ENCODE measurements at regions not wholly inside any gene's neighbourhood (a gene's known extent, or its start where the extent isn't known, plus 50 kb on each side); places are given as distances from the start of the nearest gene placed in this dataset.

- Histone ChIP-seq H3K4me3 (ENCODE audit: low read depth, low read length) (no peak overlapping the region), H3K27ac (ENCODE audit: extremely low read depth, low read depth, low read length) (no peak overlapping the region), H3K36me3 (ENCODE audit: control insufficient read depth in 2 of 2, insufficient read depth in 1 of 2, low read length in 2 of 2) (no peaks in the 10 kb centered on the region), H3K4me1 (ENCODE audit: control insufficient read depth, insufficient read depth, low read length) (no peaks in the 10 kb centered on the region), H3K9me3 (ENCODE audit: control insufficient read depth, insufficient read depth, low read depth, low read length) (no peaks in the 10 kb centered on the region)
- CTCF ChIA-PET = interaction anchor here (0.6 kb wide), 1 partner anchor 289 kb away, joined by 3 read pairs; no protein-coding TSS in a partner anchor
- POLR2A ChIA-PET = no interaction called here
- no peak for TF ChIP-seq PBX3 (CRISPR knock-in tag; IDR thresholded peaks at IDR 0.05)
- TF ChIP-seq ZNF704 (tag by site-specific recombination; IDR thresholded peaks at IDR 0.05) = no peak
Observed at GRCh38 chr2:122080871-122081270, 325.4 kb downstream of the TSN start.

- CTCF ChIA-PET = no interaction called here
Observed at GRCh38 chr2:122081751-122082150, 326.3 kb downstream of the TSN start.

GRCh38 chr2:122083256-122084048 lies 328.0 kb downstream of the TSN start:
- H3K27ac ChIP-seq (ENCODE audit: extremely low read depth, low read depth, low read length) = no peak overlapping the region
- H3K4me3 ChIP-seq (ENCODE audit: low read depth, low read length) = no peak overlapping the region
- H3K9me3 ChIP-seq (ENCODE audit: control insufficient read depth, insufficient read depth, low read depth, low read length) = no peaks in the 10 kb centered on the region
- H3K4me1 ChIP-seq (ENCODE audit: control insufficient read depth, insufficient read depth, low read length) = no peaks in the 10 kb centered on the region
- ChIA-PET CTCF (no interaction called here), POLR2A (interaction anchor here (0.6 kb wide), 1 partner anchor 194 kb away, joined by 7 read pairs; no protein-coding TSS in a partner anchor)
- no peaks in the 10 kb centered on the region for H3K36me3 ChIP-seq (ENCODE audit: control insufficient read depth in 2 of 2, insufficient read depth in 1 of 2, low read length in 2 of 2)
- TF ChIP-seq PBX3 (CRISPR knock-in tag; IDR thresholded peaks at IDR 0.05) = no peak
- no peak for TF ChIP-seq ZNF768 (tag by site-specific recombination; IDR thresholded peaks at IDR 0.05)
- TF ChIP-seq ZNF324 (tag by site-specific recombination; IDR thresholded peaks at IDR 0.05) = no peak
- TF ChIP-seq ZSCAN23 (tag by site-specific recombination; IDR thresholded peaks at IDR 0.05) = no peak
- no peak for TF ChIP-seq ZNF292 (tag by site-specific recombination; IDR thresholded peaks at IDR 0.05; ENCODE audit: borderline replicate concordance, low read depth)
- no peak for TF ChIP-seq ZNF24 (tag by site-specific recombination; IDR thresholded peaks at IDR 0.05)
- TF ChIP-seq ZNF843 (tag by site-specific recombination; IDR thresholded peaks at IDR 0.05) = no peak
- TF ChIP-seq KLF1 (tag by site-specific recombination; IDR thresholded peaks at IDR 0.05) = no peak
- TF ChIP-seq ZNF133 (tag by site-specific recombination; IDR thresholded peaks at IDR 0.05) = no peak
- TF ChIP-seq ZNF488 (tag by site-specific recombination; IDR thresholded peaks at IDR 0.05) = no peak
- no peak for TF ChIP-seq PRDM1 (tag by site-specific recombination; IDR thresholded peaks at IDR 0.05)
- TF ChIP-seq ZNF426 (tag by site-specific recombination; IDR thresholded peaks at IDR 0.05) = no peak
- TF ChIP-seq GLI2 (tag by site-specific recombination; IDR thresholded peaks at IDR 0.05; ENCODE audit: borderline replicate concordance, low read depth) = no peak
- no peak for TF ChIP-seq ZBTB7A (tag by site-specific recombination; IDR thresholded peaks at IDR 0.05; ENCODE audit: low read depth)

More at GRCh38 chr2:122081751-122082150, 326.3 kb downstream of the TSN start:
- no peak for TF ChIP-seq ZNF398 (tag by site-specific recombination; IDR thresholded peaks at IDR 0.05)
- no peak for TF ChIP-seq ZNF394 (tag by site-specific recombination; IDR thresholded peaks at IDR 0.05; ENCODE audit: borderline replicate concordance)
- no peak for TF ChIP-seq ZNF621 (tag by site-specific recombination; IDR thresholded peaks at IDR 0.05)
- TF ChIP-seq ZNF2 (tag by site-specific recombination; IDR thresholded peaks at IDR 0.05) = no peak
- no peak for TF ChIP-seq ZNF266 (tag by site-specific recombination; IDR thresholded peaks at IDR 0.05; ENCODE audit: low read depth)
- no peak for TF ChIP-seq ZNF18 (tag by site-specific recombination; IDR thresholded peaks at IDR 0.05)
- no peak for TF ChIP-seq ZNF626 (tag by site-specific recombination; IDR thresholded peaks at IDR 0.05)
- Histone ChIP-seq H3K27ac (ENCODE audit: extremely low read depth, low read depth, low read length) (no peak overlapping the region), H3K9me3 (ENCODE audit: control insufficient read depth, insufficient read depth, low read depth, low read length) (no peaks in the 10 kb centered on the region), H3K36me3 (ENCODE audit: control insufficient read depth in 2 of 2, insufficient read depth in 1 of 2, low read length in 2 of 2) (no peaks in the 10 kb centered on the region), H3K4me3 (ENCODE audit: low read depth, low read length) (no peak overlapping the region), H3K4me1 (ENCODE audit: control insufficient read depth, insufficient read depth, low read length) (no peaks in the 10 kb centered on the region)
- POLR2A ChIA-PET = no interaction called here
